ENCODE measurements at regions not wholly inside any gene's neighbourhood (a gene's known extent, or its start where the extent isn't known, plus 50 kb on each side); places are given as distances from the start of the nearest gene placed in this dataset.

- TF ChIP-seq EZH2 (IDR thresholded peaks at IDR 0.05), result no peak
- TF ChIP-seq CTCF (IDR thresholded peaks at IDR 0.05), result no peak
Observed at GRCh38 chr6:156396791-156397418, 380.3 kb upstream of the ARID1B start.

All from neural progenitor cell (in vitro differentiated cells).